ENCODE measurements at regions not wholly inside any gene's neighbourhood (a gene's known extent, or its start where the extent isn't known, plus 50 kb on each side); places are given as distances from the start of the nearest gene placed in this dataset.
A peak's percentile ranks its signal among the peaks of the same experiment; 100 is the strongest.

DNA sequence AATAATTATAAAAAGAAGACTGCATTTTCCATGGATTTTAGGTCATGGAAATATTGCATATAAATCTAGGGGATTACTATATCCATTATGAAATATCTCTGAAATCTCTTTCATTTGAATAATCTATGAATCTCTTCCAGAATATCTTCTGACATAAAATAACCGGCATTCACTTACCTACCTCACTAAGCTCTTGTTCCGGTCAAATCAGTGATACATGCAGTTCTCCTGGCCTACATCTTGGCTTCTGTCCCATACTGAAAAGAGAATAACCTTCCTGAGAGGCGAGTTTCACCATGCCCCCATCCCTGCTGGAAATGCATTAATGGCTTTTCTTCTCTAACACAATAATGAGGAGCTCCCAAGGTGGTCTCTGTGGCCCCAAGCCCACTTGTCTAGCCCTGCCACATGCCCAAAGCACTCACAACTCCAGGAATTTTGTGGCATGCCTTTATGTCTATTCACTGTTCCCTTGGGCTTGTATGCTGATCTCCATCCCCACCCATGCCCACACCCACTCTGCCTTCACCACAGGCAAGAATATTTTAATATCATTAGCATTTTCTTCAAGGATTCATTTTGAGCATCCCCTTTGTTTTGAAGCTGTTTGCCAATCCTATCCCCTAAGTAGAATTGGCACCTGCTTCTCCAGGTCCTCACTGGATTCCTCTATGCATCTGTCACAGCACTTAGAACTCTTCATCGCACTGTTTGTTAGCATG lies 401.6 kb downstream of the COG6 start:
- ChIA-PET CTCF (no interaction called here), POLR2A (no interaction called here)
- TF ChIP-seq, protein P1, sequence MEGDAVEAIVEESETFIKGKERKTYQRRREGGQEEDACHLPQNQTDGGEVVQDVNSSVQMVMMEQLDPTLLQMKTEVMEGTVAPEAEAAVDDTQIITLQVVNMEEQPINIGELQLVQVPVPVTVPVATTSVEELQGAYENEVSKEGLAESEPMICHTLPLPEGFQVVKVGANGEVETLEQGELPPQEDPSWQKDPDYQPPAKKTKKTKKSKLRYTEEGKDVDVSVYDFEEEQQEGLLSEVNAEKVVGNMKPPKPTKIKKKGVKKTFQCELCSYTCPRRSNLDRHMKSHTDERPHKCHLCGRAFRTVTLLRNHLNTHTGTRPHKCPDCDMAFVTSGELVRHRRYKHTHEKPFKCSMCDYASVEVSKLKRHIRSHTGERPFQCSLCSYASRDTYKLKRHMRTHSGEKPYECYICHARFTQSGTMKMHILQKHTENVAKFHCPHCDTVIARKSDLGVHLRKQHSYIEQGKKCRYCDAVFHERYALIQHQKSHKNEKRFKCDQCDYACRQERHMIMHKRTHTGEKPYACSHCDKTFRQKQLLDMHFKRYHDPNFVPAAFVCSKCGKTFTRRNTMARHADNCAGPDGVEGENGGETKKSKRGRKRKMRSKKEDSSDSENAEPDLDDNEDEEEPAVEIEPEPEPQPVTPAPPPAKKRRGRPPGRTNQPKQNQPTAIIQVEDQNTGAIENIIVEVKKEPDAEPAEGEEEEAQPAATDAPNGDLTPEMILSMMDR (IDR thresholded peaks at IDR 0.05; ENCODE audit: insufficient read depth, low read depth, low read length) = no peak
- no peak overlapping the region for H3K4me3 ChIP-seq (ENCODE audit: low read depth, low read length)
- no peaks in the 10 kb centered on the region for H3K36me3 ChIP-seq (ENCODE audit: control insufficient read depth, insufficient read depth, low read length)
- no peak for DNase-seq (ENCODE audit: low read depth)
- H3K27me3 ChIP-seq (ENCODE audit: control insufficient read depth, insufficient read depth, low read length) = peaks cover 4% of the 10 kb centered on the region; the same call in 1 of the 2 replicates

DNA sequence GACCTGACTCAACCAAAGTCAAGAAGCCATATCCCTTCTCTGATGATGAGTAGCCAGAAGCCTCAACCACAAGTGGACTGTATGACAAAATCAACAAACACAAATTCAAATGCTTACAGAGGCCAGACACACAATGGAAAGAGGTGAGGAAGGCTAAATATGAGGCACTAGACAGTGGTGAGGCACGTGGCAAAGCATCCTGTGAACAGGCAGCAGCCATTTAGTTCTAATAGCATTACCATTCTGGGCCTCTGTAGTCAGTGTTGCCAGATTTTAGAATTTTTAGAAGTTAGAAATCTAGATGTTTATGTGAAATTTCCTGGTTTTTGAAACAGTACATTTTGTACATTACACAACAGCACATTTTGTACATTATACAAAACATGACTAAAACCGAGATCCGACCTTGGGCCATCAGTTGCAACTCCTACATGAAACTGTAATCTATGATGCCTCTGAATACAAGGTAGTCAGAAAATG lies 403.3 kb downstream of the COG6 start:
- no peak for DNase-seq (ENCODE audit: low read depth)
- Histone ChIP-seq H3K4me3 (ENCODE audit: low read depth, low read length) (no peak overlapping the region), H3K27me3 (ENCODE audit: control insufficient read depth, insufficient read depth, low read length) (no peaks in the 10 kb centered on the region), H3K36me3 (ENCODE audit: control insufficient read depth, insufficient read depth, low read length) (no peaks in the 10 kb centered on the region)
- POLR2A ChIA-PET = no interaction called here
- CTCF ChIA-PET = no interaction called here
- TF ChIP-seq, protein P1 (IDR thresholded peaks at IDR 0.05; ENCODE audit: insufficient read depth, low read depth, low read length) = no peak

DNA sequence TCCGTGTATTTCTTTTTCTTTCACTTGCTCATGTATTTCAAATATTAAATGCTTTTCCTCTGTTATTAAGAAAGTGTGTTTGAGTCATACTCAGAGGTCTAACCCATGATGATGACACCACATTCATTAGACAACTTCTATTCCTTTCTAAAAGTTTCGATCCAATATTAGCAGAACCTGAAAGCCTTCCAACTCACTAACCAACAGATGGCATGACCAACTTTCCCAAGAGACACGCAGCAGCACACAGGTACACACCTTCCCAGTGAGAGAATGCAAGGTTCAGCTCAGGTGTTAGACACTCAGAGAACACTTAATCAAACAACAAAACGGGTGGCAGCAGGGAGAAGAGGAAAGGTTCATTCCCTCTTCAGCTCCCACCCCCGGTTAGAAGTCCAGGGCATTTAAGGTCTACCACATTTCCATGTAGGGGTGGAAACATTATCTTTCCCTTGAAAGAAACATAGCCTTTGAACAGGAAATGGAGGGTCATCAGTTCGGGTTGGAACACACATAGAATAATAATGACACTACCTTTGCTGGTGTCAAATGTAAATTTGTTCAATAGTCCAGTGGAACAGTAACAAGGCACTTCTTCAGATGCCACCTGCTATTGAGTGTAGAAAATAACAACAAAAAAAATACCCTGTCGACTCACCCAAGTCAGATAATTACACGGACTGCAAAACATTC lies 404.2 kb downstream of the COG6 start:
- ChIA-PET CTCF (interaction anchor here (0.6 to 1.2 kb wide), 3 partner anchors 90 to 701 kb away, joined by 3 to 4 read pairs (median 3); no protein-coding TSS in a partner anchor), POLR2A (no interaction called here)
- no peaks in the 10 kb centered on the region for H3K27me3 ChIP-seq (ENCODE audit: control insufficient read depth, insufficient read depth, low read length)
- H3K36me3 ChIP-seq (ENCODE audit: control insufficient read depth, insufficient read depth, low read length) = no peaks in the 10 kb centered on the region
- TF ChIP-seq, protein P1 (IDR thresholded peaks at IDR 0.05; ENCODE audit: insufficient read depth, low read depth, low read length) = no peak
- no peak overlapping the region for H3K4me3 ChIP-seq (ENCODE audit: low read depth, low read length)
- DNase-seq (ENCODE audit: low read depth) = no peak

DNA sequence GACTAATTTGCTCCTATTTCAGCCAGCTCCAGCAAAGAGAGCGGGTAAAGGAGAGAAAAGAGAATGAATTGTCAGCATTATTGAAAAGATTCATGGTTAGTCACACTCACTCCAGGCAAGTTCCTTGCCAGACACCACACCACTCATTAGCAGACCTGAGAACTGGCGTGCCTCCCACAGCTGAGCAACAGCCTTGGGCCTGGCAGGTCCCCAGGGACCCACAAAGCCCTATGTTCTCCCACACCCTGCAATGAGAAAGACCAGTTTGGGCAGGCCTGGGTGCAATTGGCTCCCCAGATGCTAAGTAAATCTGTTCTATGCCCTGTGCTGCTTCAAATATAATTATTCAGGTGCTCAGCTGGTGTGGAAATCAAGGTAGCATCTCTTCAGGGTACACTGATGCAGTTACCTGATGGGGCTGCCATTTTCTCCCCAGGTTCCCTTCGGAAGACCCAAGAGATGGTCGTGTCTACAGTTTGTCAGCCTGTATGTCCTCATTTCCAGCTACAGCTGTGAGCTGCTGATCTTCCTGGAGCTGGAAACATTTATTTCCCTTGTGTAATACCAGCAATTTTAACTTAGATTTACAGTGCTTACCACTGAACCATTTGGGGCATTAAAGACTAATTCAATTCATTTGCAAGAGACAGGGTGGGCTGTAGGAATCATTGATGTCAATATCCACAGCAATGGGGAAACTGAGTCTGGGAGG lies 405.0 kb downstream of the COG6 start:
- TF ChIP-seq, protein P1 (IDR thresholded peaks at IDR 0.05; ENCODE audit: insufficient read depth, low read depth, low read length) = no peak
- DNase-seq (ENCODE audit: low read depth) = peak; percentile 14
- Histone ChIP-seq H3K36me3 (ENCODE audit: control insufficient read depth, insufficient read depth, low read length) (no peaks in the 10 kb centered on the region), H3K27me3 (ENCODE audit: control insufficient read depth, insufficient read depth, low read length) (no peaks in the 10 kb centered on the region), H3K4me3 (ENCODE audit: low read depth, low read length) (no peak overlapping the region)
- ChIA-PET CTCF (interaction anchor here (0.6 to 1.2 kb wide), 6 partner anchors 10 to 701 kb away, joined by 3 to 4 read pairs (median 4); no protein-coding TSS in a partner anchor), POLR2A (no interaction called here)
